ENCODE measurements at regions not wholly inside any gene's neighbourhood (a gene's known extent, or its start where the extent isn't known, plus 50 kb on each side); places are given as distances from the start of the nearest gene placed in this dataset.

DNA sequence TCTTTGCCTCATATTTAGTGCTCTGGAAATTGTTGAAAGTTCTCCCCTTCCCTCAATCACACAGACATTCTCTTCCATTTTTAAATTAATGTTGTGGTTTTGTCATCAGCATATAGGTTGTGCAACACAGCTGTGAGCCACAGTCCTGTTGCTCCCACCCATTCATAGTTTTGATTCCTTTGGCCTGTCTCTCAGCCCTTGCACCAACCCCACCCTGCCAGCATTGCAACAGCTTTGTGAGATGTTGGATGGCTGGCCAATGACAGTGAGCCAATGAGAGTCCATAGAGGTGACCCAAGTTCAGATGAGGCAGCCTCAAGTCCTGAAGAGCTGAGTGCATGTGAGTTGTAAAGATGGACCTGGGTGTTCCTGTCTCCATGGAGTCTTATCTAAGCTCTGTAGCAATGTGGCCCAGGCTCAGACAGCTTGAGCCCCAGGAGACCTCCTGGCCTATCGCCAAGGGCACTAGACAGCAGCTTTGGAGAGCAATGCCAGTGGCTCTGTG, 775.5 kb downstream of the RNF144A start:
- no peaks in the 10 kb centered on the region for H3K27me3 ChIP-seq (ENCODE audit: control insufficient read depth in 2 of 2, insufficient read depth in 2 of 2, low read length in 2 of 2)
- no peaks in the 10 kb centered on the region for H3K9me3 ChIP-seq (replicated peaks; ENCODE audit: control insufficient read depth, insufficient read depth, low read depth, low read length)
- ChIA-PET CTCF (ENCODE audit: low intra/inter-chr PET ratio) (no interaction called here), POLR2A (no interaction called here)
- intact Hi-C loops (cut with micrococcal nuclease) (no loop called here), in situ Hi-C loops (cut with MboI) (no loop called here)
- no peak overlapping the region for H3K9ac ChIP-seq (ENCODE audit: insufficient read depth in 1 of 2, low read depth in 2 of 2, low read length in 2 of 2)
- H3K79me2 ChIP-seq (ENCODE audit: control insufficient read depth, insufficient read depth, low read length), result no peaks in the 10 kb centered on the region
- H2AFZ ChIP-seq (ENCODE audit: low read depth, low read length), result no peak overlapping the region
- BruUV-seq (replicated peaks), result no TSS peak
- H3K4me2 ChIP-seq (ENCODE audit: insufficient read depth, low read length), result no peak overlapping the region
- 0% methylated on average over 1 of the region's 1 CpG for WGBS (ENCODE audit: insufficient coverage, low coverage, missing lambda C conversion rate)
- H3K4me3 ChIP-seq, result no peak overlapping the region
- DNase-seq (ENCODE audit: extremely low read depth in 1 of 4, low spot score in 3 of 4), result no peak
- no peak for TF ChIP-seq TAF7 (tag; IDR thresholded peaks at IDR 0.05)
- TF ChIP-seq ZNF41 (CRISPR knock-in tag; conservative IDR thresholded peaks at IDR 0.05), result no peak
- H3K4me1 ChIP-seq (replicated peaks in 1 of 2; ENCODE audit: control insufficient read depth in 2 of 2, insufficient read depth in 2 of 2, low read length in 2 of 2), result no peaks in the 10 kb centered on the region
- FAIRE-seq, result no peak
- no peaks in the 10 kb centered on the region for H3K9me1 ChIP-seq (ENCODE audit: control insufficient read depth, insufficient read depth, low read length)
- H3K36me3 ChIP-seq (ENCODE audit: control insufficient read depth, insufficient read depth, low read length), result no peaks in the 10 kb centered on the region
- no peak for ATAC-seq
- H4K20me1 ChIP-seq (replicated peaks; ENCODE audit: control insufficient read depth, insufficient read depth, low read length), result no peaks in the 10 kb centered on the region
- H3K27ac ChIP-seq (ENCODE audit: extremely low read depth, low read depth, low read length), result no peak overlapping the region

DNA sequence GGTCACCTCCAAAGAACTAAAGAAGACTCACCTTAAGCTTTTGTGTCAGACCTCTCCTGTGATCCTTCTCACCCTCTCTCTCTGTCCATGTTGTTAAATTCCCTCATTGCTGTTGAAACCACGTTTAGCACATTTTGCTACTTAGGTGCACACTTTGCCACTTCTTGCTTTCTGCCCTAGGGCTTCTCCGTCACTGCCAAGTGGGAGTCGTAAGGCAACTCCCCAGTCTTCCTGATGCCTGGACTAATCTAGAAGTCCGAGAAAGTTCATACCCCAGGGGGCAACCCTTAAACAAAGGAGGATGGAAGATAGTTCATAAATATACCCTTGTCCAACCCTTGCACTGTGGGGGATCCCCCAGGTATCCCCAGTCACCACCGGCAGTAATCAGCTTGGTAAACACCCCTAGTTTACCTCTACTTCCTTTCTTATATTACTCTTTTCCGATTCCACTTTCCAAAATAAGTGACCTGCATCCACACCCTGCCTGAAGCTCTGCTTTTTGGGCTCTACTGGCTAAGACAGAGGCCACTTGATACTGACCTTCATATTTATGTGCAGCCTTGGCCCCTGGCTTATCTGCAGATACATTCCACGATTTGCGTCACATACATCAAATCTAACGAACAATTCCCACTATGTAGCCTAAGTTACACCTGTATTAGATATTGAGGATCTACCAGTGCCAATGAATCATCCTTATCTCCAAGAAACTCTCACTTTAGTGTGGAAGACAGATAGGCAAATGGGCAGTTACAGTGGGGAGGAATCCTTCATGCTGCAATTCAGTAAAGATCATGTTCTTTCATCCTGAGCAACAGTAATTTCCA, 776.2 kb downstream of the RNF144A start:
- WGBS (ENCODE audit: insufficient coverage, low coverage, missing lambda C conversion rate), result 3% methylated on average over 9 of the region's 9 CpGs
- H3K36me3 ChIP-seq (ENCODE audit: control insufficient read depth, insufficient read depth, low read length), result no peaks in the 10 kb centered on the region
- TF ChIP-seq PRMT5 (CRISPR knock-in tag; IDR thresholded peaks at IDR 0.05) (no peak), GABPA (tag; conservative IDR thresholded peaks at IDR 0.05; ENCODE audit: low read depth) (no peak), MLX (CRISPR knock-in tag; conservative IDR thresholded peaks at IDR 0.05) (no peak), ZBED1 (IDR thresholded peaks at IDR 0.05) (no peak), ZFP36 (IDR thresholded peaks at IDR 0.05; ENCODE audit: low read depth, low read length, partially characterized antibody) (no peak), SIX5 (IDR thresholded peaks at IDR 0.05; ENCODE audit: borderline replicate concordance in 1 of 2, insufficient read depth in 1 of 2, low read depth in 1 of 2, low read length in 2 of 2) (no peak)
- TF ChIP-seq, protein P1, sequence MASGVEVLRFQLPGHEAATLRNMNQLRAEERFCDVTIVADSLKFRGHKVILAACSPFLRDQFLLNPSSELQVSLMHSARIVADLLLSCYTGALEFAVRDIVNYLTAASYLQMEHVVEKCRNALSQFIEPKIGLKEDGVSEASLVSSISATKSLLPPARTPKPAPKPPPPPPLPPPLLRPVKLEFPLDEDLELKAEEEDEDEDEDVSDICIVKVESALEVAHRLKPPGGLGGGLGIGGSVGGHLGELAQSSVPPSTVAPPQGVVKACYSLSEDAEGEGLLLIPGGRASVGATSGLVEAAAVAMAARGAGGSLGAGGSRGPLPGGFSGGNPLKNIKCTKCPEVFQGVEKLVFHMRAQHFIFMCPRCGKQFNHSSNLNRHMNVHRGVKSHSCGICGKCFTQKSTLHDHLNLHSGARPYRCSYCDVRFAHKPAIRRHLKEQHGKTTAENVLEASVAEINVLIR (CRISPR knock-in tag; IDR thresholded peaks at IDR 0.05), result no peak

More for the DNA sequence above, 776.2 kb downstream of the RNF144A start:
- FAIRE-seq (no peak), ATAC-seq (no peak), DNase-seq (ENCODE audit: extremely low read depth in 1 of 4, low spot score in 3 of 4) (no peak)
- ChIA-PET CTCF (ENCODE audit: low intra/inter-chr PET ratio) (no interaction called here), POLR2A (no interaction called here)
- intact Hi-C loops (cut with micrococcal nuclease) (no loop called here), in situ Hi-C loops (cut with MboI) (no loop called here)
- no peaks in the 10 kb centered on the region for H3K27me3 ChIP-seq (ENCODE audit: control insufficient read depth in 2 of 2, insufficient read depth in 2 of 2, low read length in 2 of 2)
- H3K79me2 ChIP-seq (ENCODE audit: control insufficient read depth, insufficient read depth, low read length), result no peaks in the 10 kb centered on the region
- no peak overlapping the region for H3K4me3 ChIP-seq
- H4K20me1 ChIP-seq (replicated peaks; ENCODE audit: control insufficient read depth, insufficient read depth, low read length), result no peaks in the 10 kb centered on the region
- H3K27ac ChIP-seq (ENCODE audit: extremely low read depth, low read depth, low read length), result no peak overlapping the region
- H3K9me1 ChIP-seq (ENCODE audit: control insufficient read depth, insufficient read depth, low read length), result no peaks in the 10 kb centered on the region
- no TSS peak for BruUV-seq (replicated peaks)
- no peaks in the 10 kb centered on the region for H3K4me1 ChIP-seq (replicated peaks in 1 of 2; ENCODE audit: control insufficient read depth in 2 of 2, insufficient read depth in 2 of 2, low read length in 2 of 2)
- H3K9me3 ChIP-seq (replicated peaks; ENCODE audit: control insufficient read depth, insufficient read depth, low read depth, low read length), result no peaks in the 10 kb centered on the region
- H2AFZ ChIP-seq (ENCODE audit: low read depth, low read length), result no peak overlapping the region
- no peak overlapping the region for H3K9ac ChIP-seq (ENCODE audit: insufficient read depth in 1 of 2, low read depth in 2 of 2, low read length in 2 of 2)
- H3K4me2 ChIP-seq (ENCODE audit: insufficient read depth, low read length), result 0 out of 2 replicates have a peak overlapping the region, but pooled peaks have one; percentile 8

Data from K562 (cell line).